Breast epithelium (tissue), 4 donors: ENCODE measurements at regions not wholly inside any gene's neighbourhood (a gene's known extent, or its start where the extent isn't known, plus 50 kb on each side); places are given as distances from the start of the nearest gene placed in this dataset.

Experiments
- DNase-seq, 2 donors: peaks; one replicate each; pipeline ENCODE4 v3.0.0-alpha.2; 2019; ENCODE audit warnings: low spot score in 2 of 2
- H3K27ac ChIP-seq, 2 donors: fragments of 200-600 bp; sonication (generic) in 1 of 2; one replicate each; pipeline ENCODE4 v1.5.1; 2016 to 2019; ENCODE audit warnings: mild to moderate bottlenecking in 1 of 2
- H3K27me3 ChIP-seq, 2 donors: fragments of 200-600 bp; sonication (generic) in 1 of 2; one replicate each; pipeline versions ENCODE4 v1.5.1 to v1.6.0; 2017 to 2019; ENCODE audit warnings: control low read depth in 1 of 2, mild to moderate bottlenecking in 1 of 2
- H3K36me3 ChIP-seq: fragments of 200-600 bp; one replicate; pipeline ENCODE4 v1.5.1; 2019
- H3K4me1 ChIP-seq, 2 donors: fragments of 200-600 bp; sonication (generic); one replicate each; pipeline ENCODE4 v1.5.1; 2016 to 2019; ENCODE audit warnings: control low read depth in 1 of 2
- H3K4me3 ChIP-seq, 3 donors: fragments of 200-600 bp; sonication (generic); 1 replicate in 2 of 3; 2 replicates in 1 of 3; pipeline ENCODE4 v1.5.1; 2016 to 2019; ENCODE audit warnings: mild to moderate bottlenecking in 3 of 3, moderate library complexity in 2 of 3
- H3K9me3 ChIP-seq, 2 donors: fragments of 200-600 bp; sonication (generic) in 1 of 2; one replicate each; pipeline ENCODE4 v1.5.1; 2016 to 2019; ENCODE audit warnings: control low read depth in 1 of 2
- CTCF ChIP-seq, 3 donors: fragments of 450-650 bp; IDR thresholded peaks; one replicate each; pipeline ENCODE4 v1.5.1; 2016 to 2017; ENCODE audit warnings: antibody characterized with exemption in 3 of 3, mild to moderate bottlenecking in 3 of 3, moderate library complexity in 3 of 3
- POLR2A ChIP-seq: fragments of 450-650 bp; IDR thresholded peaks from one replicate; pipeline ENCODE4 v1.6.1; 2016; ENCODE audit warnings: antibody characterized with exemption, mild to moderate bottlenecking, moderate library complexity
- POLR2AphosphoS5 ChIP-seq, 3 donors: sonication (generic); formaldehyde crosslinking; IDR thresholded peaks; one replicate each; pipeline ENCODE4 v1.6.1; 2017; ENCODE audit warnings: antibody characterized with exemption in 3 of 3
- intact Hi-C: fragments of 100-400 bp; cut with DNase I; formaldehyde crosslinking; loops from one replicate; pipeline ENCODE4 v1.15.1; 2023; ENCODE audit warnings: low total_unique reads

- H3K4me3 ChIP-seq, result no peak overlapping the region
- no peaks in the 10 kb centered on the region for H3K27me3 ChIP-seq
- DNase-seq, result no peak
- intact Hi-C loops, result loop anchor here (10.0 kb wide), 1 partner anchor 1326 kb away; no protein-coding TSS in a partner anchor
- H3K4me1 ChIP-seq, result no peaks in the 10 kb centered on the region
- peaks cover 6 to 13% of the 10 kb centered on the region in 2 donors for H3K9me3 ChIP-seq
- TF ChIP-seq POLR2AphosphoS5 (IDR thresholded peaks at IDR 0.05) (no peak), CTCF (IDR thresholded peaks at IDR 0.05) (no peak), POLR2A (no peak)
- no peak overlapping the region for H3K27ac ChIP-seq
- H3K36me3 ChIP-seq, result no peaks in the 10 kb centered on the region
Measured at GRCh38 chr3:96070678-96071077, 743.7 kb upstream of the EPHA6 start.

- Histone ChIP-seq H3K4me3 (no peak overlapping the region), H3K36me3 (no peaks in the 10 kb centered on the region), H3K4me1 (no peaks in the 10 kb centered on the region), H3K27me3 (no peaks in the 10 kb centered on the region), H3K27ac (no peak overlapping the region), H3K9me3 (peaks cover 6 to 13% of the 10 kb centered on the region in 2 donors)
- intact Hi-C loops, result loop anchor here (10.0 kb wide), 1 partner anchor 1326 kb away; no protein-coding TSS in a partner anchor
- no peak for DNase-seq
- TF ChIP-seq CTCF (IDR thresholded peaks at IDR 0.05) (no peak), POLR2AphosphoS5 (IDR thresholded peaks at IDR 0.05) (no peak), POLR2A (no peak)
Measured at GRCh38 chr3:96071097-96071496, 743.3 kb upstream of the EPHA6 start.

- no peak overlapping the region for H3K4me3 ChIP-seq
- H3K27ac ChIP-seq, result no peak overlapping the region
- TF ChIP-seq POLR2A (no peak), POLR2AphosphoS5 (IDR thresholded peaks at IDR 0.05) (no peak), CTCF (IDR thresholded peaks at IDR 0.05) (no peak)
- no peaks in the 10 kb centered on the region for H3K27me3 ChIP-seq
- no peak for DNase-seq
- no peaks in the 10 kb centered on the region for H3K4me1 ChIP-seq
- no peaks in the 10 kb centered on the region for H3K36me3 ChIP-seq
- intact Hi-C loops, result loop anchor here (10.0 kb wide), 1 partner anchor 1327 kb away; no protein-coding TSS in a partner anchor
- H3K9me3 ChIP-seq, result peaks cover 6 to 13% of the 10 kb centered on the region in 2 donors
Measured at GRCh38 chr3:96072226-96072625, 742.2 kb upstream of the EPHA6 start.

GRCh38 chr3:96083610-96084009 lies 730.8 kb upstream of the EPHA6 start:
- H3K27ac ChIP-seq, result no peak overlapping the region
- DNase-seq, result no peak
- intact Hi-C loops, result no loop called here
- no peaks in the 10 kb centered on the region for H3K9me3 ChIP-seq
- TF ChIP-seq POLR2A, result no peak
- TF ChIP-seq CTCF (IDR thresholded peaks at IDR 0.05), result no peak
- no peak for TF ChIP-seq POLR2AphosphoS5 (IDR thresholded peaks at IDR 0.05)
- no peaks in the 10 kb centered on the region for H3K36me3 ChIP-seq
- no peaks in the 10 kb centered on the region for H3K27me3 ChIP-seq
- no peaks in the 10 kb centered on the region for H3K4me1 ChIP-seq
- H3K4me3 ChIP-seq, result no peak overlapping the region

- intact Hi-C loops, result no loop called here
- H3K4me1 ChIP-seq, result no peaks in the 10 kb centered on the region
- H3K9me3 ChIP-seq, result no peaks in the 10 kb centered on the region
- H3K4me3 ChIP-seq, result no peak overlapping the region
- no peak overlapping the region for H3K27ac ChIP-seq
- H3K36me3 ChIP-seq, result no peaks in the 10 kb centered on the region
- TF ChIP-seq CTCF (IDR thresholded peaks at IDR 0.05), result no peak
- H3K27me3 ChIP-seq, result no peaks in the 10 kb centered on the region
- no peak for DNase-seq
Measured at GRCh38 chr3:96086018-96086417, 728.4 kb upstream of the EPHA6 start.
